Neutrophil (primary cell): ENCODE measurements at regions not wholly inside any gene's neighbourhood (a gene's known extent, or its start where the extent isn't known, plus 50 kb on each side); places are given as distances from the start of the nearest gene placed in this dataset.

Source experiments
- H3K27ac ChIP-seq: fragments of 200-600 bp; sonication (generic); 2 replicates; pipeline ENCODE4 v1.5.1; 2016; ENCODE audit warnings: mild to moderate bottlenecking, moderate library complexity
- H3K27me3 ChIP-seq: fragments of 200-600 bp; sonication (generic); 2 replicates; pipeline ENCODE4 v1.6.0; 2016; ENCODE audit warnings: mild to moderate bottlenecking
- H3K36me3 ChIP-seq: fragments of 200-600 bp; sonication (generic); 2 replicates; pipeline ENCODE4 v1.5.1; 2017
- H3K4me1 ChIP-seq, 2 experiments: fragments of 200-600 bp in 1 of 2; sonication (generic) in 1 of 2; 1 replicate in 1 of 2; 2 replicates in 1 of 2; pipeline versions ENCODE4 v1.5.1 to v1.6.1; 2013 to 2016; ENCODE audit warnings: low read depth in 1 of 2, low read length in 1 of 2, mild to moderate bottlenecking in 1 of 2, moderate library complexity in 1 of 2; ENCODE audit not compliant: control insufficient read depth in 1 of 2, insufficient read depth in 1 of 2
- H3K4me3 ChIP-seq, 2 experiments: fragments of 200-600 bp in 1 of 2; sonication (generic) in 1 of 2; 1 replicate in 1 of 2; 2 replicates in 1 of 2; pipeline ENCODE4 v1.5.1; 2013 to 2016; ENCODE audit warnings: low read depth in 1 of 2, low read length in 1 of 2, mild to moderate bottlenecking in 1 of 2, moderate library complexity in 1 of 2
- H3K9me3 ChIP-seq: fragments of 200-600 bp; sonication (generic); 2 replicates; pipeline ENCODE4 v1.5.1; 2016
- CTCF ChIP-seq: fragments of 200-600 bp; sonication (generic); IDR thresholded peaks from 2 replicates; pipeline ENCODE4 v1.5.1; 2016; ENCODE audit warnings: antibody characterized with exemption

GRCh38 chr9:111107141-111107540 lies 68.9 kb upstream of the LPAR1 start:
- H3K9me3 ChIP-seq: no peaks in the 10 kb centered on the region
- H3K36me3 ChIP-seq: no peaks in the 10 kb centered on the region
- peaks cover 9% of the 10 kb centered on the region in 2 experiments for H3K4me1 ChIP-seq
- no peak overlapping the region for H3K4me3 ChIP-seq
- H3K27me3 ChIP-seq: no peaks in the 10 kb centered on the region
- no peak for TF ChIP-seq CTCF
- H3K27ac ChIP-seq: no peak overlapping the region

- Histone ChIP-seq H3K27ac (no peak overlapping the region), H3K4me1 (peaks cover 9% of the 10 kb centered on the region in 2 experiments), H3K36me3 (no peaks in the 10 kb centered on the region), H3K9me3 (no peaks in the 10 kb centered on the region), H3K27me3 (no peaks in the 10 kb centered on the region), H3K4me3 (no peak overlapping the region)
- no peak for TF ChIP-seq CTCF
These were observed 67.9 kb upstream of the LPAR1 start for GRCh38 chr9:111106202-111106601.

- Histone ChIP-seq H3K4me1 (no peaks in the 10 kb centered on the region), H3K27me3 (no peaks in the 10 kb centered on the region), H3K27ac (no peak overlapping the region), H3K4me3 (no peak overlapping the region), H3K36me3 (no peaks in the 10 kb centered on the region), H3K9me3 (no peaks in the 10 kb centered on the region)
- TF ChIP-seq CTCF: no peak
These were observed 64.7 kb upstream of the LPAR1 start for GRCh38 chr9:111102793-111103464.

GRCh38 chr9:111099199-111100008 lies 61.1 kb upstream of the LPAR1 start:
- TF ChIP-seq CTCF: no peak
- H3K27ac ChIP-seq: no peak overlapping the region
- no peaks in the 10 kb centered on the region for H3K4me1 ChIP-seq
- H3K4me3 ChIP-seq: no peak overlapping the region
- H3K36me3 ChIP-seq: no peaks in the 10 kb centered on the region
- no peaks in the 10 kb centered on the region for H3K9me3 ChIP-seq
- no peaks in the 10 kb centered on the region for H3K27me3 ChIP-seq

GRCh38 chr9:111098093-111098492 lies 59.8 kb upstream of the LPAR1 start:
- no peaks in the 10 kb centered on the region for H3K27me3 ChIP-seq
- no peak overlapping the region for H3K27ac ChIP-seq
- no peak overlapping the region for H3K4me3 ChIP-seq
- H3K36me3 ChIP-seq: no peaks in the 10 kb centered on the region
- H3K9me3 ChIP-seq: no peaks in the 10 kb centered on the region
- no peaks in the 10 kb centered on the region for H3K4me1 ChIP-seq
- no peak for TF ChIP-seq CTCF
